Daoy (cell line): ENCODE measurements at regions not wholly inside any gene's neighbourhood (a gene's known extent, or its start where the extent isn't known, plus 50 kb on each side); places are given as distances from the start of the nearest gene placed in this dataset.

Experiments
- DNase-seq: peaks from one replicate; pipeline ENCODE4 v3.0.0-alpha.2; 2015; ENCODE audit warnings: low read depth

DNA sequence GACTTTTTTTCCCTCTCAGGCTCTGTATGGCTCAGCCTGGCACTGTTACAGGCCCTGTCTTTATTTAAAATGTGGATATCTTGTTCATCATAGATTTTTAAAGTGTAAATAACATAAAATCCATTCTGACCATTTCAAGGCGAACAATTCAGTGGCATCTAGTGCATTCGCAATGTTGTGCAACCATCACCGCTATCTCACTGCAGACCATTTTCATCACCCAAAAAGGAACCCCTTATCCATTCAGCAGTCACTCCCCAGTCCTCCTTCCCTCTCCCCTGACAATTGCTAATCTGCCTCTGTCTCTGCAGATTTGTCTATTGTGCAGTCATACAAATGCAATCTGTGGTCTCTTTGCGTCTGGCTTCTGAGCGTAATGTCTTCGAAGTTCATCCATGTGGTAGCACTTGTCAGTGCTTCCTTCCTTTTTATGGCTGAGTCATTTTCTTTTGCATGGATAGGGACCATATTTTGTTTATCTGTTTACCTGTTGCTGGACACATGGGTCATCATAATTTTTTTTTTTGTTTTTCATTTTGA, 148.8 kb upstream of the LHX5 start:
- DNase-seq: no peak

DNA sequence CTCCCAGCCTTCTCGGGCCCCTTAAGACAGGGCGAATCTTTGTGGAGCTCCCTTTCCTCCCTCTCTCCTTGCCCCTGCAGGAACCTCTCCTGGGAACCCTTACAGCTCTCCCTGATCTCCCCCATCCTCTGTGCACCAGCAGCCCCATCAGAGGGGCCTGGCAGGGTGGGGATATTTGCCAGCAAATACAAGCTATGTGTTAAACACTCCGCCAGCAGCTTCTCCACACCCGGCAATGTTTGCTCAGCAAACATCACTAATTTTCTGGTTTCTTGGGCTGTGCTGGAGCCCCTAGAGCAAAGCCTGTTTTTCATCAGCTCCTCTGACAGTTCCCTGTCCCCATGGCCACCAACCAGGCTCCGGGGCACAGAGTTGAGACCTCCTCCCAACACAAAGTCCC, 147.5 kb upstream of the LHX5 start:
- DNase-seq: no peak

DNA sequence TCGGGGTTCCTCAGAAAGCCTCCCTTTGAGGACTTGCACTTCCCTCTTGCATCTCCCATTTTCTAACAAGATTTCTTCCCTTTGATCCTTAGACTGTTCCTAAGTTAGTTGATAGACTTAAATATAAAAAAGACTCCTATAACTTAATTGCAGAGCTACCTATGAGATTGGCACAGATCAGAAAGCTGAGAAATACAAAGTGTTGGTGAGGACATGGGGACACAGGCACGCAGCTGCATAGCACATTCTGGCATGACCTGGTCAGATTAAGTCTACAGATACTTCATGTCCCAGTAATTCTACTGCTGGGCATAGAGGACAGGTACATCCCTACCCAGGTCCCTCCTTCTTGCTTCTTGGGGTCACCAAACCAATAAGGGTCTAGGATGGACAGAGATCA, 141.7 kb upstream of the LHX5 start:
- DNase-seq: no peak

DNA sequence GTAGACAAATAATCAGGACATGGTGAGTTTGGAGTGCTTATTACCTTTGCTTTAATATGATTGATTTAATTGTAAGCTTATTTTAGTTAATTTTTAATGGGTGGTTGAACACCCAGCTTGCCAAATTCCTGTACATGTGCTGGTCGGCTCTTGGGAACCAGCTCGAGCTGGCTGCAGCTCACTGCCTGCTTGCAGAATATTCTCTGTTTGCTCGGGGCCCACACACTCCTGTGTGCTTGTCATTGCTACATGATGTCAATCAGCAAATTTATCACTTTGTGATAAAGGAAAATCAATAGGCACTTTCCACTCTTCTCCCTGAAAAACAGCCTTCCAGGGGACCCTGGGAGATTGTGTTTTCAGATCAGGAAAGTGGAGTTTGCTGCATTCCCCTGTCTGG, 141.1 kb upstream of the LHX5 start:
- DNase-seq: no peak

DNA sequence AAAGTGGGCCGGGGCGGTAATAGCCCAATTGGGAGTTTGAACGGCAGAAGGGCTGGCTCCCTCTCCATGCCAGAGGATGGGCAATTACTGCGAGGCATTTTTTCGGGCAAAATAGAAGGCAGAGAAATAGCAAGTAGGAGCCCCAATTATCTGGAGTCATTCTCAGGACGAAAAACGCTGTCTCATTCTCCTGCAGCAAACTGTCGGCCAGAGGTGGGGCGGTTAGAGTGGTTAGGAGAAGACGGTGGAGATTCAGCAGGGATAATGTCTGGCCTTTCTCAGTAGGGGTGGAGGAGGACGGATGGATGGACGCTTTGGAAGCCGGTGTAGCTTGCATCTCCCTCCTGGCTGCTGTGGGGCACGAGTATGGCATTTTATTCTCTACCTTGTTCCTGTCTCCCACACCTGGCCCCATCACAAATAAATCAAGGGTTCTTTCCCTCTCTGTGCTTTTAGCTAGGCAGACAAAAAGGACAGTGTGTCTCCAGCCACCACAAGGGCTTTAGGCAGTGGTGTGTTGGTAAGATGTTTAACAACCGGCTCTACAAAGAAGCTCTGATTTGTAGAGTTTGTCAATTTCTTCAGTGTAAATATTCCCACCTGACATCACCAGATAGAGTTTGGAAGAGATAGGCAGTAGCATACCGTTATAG, 140.5 kb upstream of the LHX5 start:
- no peak for DNase-seq

DNA sequence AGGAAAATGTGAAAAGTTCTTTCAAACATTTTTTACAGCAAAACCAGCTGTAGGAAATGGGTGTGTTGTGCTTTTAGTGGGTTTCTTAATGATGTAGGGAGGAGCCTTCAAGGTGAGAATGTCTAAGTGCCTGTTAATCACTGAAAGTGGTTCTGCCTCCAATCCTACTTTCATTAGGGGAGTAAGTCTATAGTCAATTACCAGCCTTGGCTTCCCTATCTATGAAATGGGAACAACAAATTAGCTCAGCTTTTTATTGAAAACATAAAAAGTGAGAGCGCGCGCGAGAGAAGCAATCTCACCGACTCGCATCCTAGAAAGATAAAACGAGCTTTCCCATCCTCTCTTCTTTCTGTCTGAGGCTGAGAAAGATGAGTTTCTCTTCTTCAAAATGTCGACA, 140.0 kb upstream of the LHX5 start:
- no peak for DNase-seq

DNA sequence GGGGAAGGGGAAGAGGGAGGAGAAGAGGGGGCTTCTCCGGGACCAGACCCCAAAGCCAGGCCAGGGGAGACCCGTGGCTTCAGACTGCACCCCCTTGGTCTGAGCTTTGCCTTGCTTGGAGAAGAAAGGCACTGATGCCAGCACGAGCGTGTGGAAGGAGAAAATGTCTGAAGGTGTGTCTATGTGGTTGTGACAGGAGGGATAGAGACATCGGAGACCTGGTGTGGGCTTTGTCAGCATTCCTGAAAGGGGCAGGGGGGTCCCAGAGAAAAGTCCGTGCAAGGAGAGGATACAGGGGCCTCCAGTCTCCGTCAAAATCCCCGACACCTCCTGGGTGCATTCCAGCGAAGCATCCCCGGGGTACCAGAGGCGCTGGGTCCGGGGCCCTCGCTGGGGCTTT, 139.0 kb upstream of the LHX5 start:
- DNase-seq: no peak

DNA sequence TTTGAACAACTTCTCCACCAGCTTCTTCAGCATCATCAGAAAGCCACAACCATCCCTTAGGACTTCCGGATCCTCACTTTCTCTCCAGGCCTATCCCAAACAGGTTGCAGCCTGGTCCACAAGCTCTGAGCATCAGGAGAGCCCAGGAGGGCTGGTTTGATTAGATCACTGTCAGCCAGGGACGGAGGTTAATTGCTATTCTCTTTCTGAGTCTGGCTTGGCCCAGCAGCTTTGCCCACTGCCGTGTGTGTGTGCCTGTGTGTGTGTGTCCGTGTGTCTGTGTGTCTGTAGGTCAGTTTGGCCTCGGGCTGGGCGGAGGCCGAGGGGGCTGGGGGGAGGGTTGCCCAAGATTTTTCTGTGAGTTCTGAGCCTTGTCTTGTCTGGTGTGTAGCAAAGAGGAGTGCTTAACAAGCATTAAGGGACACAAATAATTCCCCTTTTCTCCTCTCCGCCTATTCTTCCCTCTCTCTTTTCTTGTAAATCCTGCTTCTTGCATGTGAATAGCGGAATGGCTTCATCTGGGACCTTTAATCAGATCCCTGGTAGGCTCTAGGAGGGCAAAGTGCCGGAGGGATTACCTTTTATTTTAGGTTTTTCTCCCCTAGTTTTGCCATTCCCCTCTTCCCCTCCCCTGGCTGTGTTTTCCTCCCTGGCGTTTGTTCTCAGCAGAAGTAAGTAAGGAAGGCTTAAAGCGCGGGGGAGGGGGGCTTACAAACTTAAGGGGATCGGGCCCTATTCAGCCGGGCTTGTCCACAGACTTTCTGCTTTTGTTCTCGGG, 138.2 kb upstream of the LHX5 start:
- DNase-seq: no peak

DNA sequence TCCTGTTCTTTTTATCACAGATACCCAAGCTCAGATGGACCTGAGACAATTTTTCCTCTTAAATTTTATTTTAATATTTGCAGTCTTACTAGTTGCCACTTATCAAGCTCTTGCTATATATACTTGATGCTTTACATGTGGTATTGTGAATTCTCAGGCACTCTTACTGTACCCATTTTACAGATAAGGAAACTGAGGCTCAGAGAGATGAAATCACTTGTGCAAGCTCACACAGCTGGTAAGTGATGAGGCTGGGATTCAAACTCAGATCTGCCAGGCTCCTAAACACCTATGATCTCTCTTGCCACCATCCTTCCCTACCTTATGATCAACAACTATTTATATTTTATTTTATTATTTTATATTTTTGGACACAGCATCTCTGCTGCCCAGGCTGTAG, 133.0 kb upstream of the LHX5 start:
- no peak for DNase-seq

DNA sequence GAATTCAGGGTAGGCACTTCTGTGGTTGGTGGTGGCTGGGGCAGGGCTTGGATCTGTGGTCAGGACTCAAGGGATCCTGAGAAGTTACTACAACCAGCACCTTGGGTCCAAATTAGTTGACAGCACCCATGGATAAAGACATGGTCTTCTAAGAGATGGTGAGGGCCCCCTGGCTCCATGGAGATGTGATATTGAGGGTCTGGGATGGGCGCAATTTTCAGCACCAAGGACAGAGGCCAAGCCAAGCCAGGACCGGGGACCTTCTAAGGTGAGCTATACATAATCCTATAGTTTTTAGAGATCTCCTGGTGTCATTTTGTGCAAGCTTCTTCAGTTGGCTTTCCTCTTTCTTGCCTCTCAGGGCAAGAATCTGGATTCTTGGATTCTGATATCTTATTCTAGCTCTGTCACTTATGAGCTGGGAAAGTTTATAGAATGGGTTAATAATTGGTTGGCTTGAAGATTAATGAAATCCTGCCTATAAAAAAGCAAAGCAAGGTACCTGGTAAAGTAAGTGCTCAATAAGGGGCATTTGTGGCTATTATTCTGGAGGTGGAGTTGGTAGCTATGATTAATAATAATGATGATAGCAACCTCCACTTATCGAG, 130.1 kb upstream of the LHX5 start:
- DNase-seq: peak; percentile 32

DNA sequence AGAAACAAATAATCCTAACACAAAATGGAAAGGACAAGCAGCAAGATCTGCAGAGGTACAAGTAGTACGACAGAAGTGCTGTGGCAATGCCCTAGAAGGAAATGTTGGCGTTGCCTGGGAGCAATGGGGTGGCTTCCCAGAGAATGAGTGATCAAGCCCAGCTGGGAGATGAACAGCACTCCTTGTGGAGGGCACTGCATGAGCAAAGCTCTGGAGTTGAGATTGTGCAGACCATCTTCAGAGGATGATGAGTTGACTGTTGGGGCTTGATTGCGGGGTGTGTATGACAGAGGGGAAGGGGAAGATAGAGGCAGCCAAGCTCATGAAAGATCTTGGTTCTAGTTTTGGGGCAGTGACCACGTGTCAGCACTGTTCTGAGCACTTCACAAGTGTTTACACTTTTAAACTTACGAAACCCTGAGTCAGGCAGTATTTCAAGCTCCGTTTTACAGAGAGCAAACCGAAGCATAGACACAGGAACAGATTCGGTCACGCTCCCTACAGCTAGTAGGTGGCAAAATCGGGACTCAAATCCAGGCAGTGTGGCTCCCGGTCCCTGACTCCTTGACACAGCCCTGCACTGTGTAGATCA, 127.2 kb upstream of the LHX5 start:
- no peak for DNase-seq

DNA sequence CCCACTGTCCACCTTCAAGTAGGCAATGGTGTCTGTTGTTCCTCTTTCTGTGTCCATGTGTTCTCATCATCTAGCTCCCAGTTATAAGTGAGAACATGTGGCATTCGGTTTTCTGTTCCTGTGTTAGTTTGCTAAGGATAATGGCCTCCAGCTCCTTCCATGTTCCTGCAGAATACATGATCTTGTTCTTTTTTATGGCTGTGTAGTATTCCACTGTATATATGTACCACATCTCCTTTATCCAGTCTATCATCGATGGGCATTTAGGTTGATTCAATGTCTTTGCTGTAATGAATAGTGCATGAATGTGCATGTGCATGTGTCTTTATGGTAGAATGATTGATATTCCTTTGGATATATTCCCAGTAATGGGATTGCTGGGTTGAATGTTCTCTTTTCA, 123.3 kb upstream of the LHX5 start:
- DNase-seq: no peak

DNA sequence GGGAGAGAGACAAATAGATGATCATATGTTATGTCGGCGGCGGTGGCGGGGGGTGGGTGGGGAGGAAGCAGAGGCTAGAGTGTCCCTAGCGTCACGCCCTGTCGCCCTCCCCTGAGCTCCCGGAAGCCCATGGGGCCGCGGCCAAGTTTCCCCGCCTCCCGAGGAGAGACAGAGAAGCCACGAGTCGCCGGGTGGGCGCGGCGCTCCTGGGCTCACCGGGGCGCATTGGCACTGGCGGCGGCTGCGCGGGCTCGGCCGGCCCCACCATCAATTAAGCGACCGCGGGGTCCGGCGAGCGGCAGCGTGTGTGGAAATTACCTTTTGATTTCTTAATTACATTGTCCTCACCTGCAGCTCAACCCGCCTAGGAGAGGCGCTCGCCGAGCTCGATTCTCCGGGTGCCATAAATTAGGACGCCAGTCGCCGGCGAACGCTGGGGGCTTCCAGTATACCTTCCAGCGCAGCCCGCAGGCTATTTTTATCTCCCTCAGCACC, 119.9 kb upstream of the LHX5 start:
- peak; percentile 84 for DNase-seq

DNA sequence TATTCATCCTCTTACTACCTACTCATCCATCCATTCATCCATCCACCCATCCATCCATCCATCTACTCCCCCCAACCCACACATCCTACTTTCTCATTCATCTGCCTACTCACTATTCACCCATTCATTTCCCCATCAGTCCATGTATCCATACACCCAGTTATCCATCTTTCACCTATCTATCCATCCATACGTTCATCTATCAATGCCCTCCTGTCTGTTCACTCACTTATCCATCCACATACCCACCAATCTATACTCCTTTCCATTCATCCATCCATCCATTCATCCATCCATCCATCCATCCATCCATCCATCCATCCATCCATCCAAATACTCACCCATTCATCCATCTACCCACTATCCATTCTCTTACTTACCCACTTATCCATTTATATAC, 117.8 kb upstream of the LHX5 start:
- no peak for DNase-seq

DNA sequence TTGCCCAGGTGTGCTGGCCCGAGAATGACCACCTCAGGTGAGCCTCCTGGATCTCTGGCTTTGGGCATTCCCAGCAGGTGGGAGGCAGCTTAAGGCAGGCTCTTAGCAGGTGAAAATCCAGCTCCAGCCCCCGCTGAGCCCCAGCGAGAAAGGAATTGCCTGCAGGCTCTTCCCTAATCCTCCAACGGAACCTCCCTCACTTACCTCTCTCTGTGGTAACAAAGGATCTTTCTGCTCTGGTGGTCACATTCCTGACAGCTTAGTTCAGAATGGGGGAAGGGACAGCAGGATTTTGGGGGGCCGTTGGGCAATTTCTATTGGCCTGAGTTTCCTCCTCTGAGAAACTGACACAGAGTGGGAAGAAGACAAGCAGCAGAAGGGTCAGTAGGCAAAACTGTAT, 116.0 kb upstream of the LHX5 start:
- peak; percentile 41 for DNase-seq

DNA sequence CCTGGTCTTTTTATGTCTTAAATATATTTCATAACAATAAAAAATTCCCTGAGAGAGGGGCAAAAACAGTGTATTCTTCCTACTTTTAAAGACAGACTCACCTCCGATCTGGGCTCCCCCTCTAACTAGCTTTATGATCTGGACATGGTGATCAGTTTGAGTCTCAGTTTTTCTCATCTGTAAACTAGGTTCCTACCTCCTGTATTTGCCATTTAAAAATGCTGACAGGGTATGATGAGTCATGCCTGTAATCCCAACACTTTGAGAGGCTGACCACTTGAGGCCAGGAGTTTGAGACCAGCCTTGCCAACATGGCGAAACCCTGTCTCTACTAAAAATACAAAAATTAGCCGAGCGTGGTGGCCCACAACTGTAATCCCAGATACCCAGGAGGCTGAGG, 114.8 kb upstream of the LHX5 start:
- DNase-seq: peak; percentile 60

DNA sequence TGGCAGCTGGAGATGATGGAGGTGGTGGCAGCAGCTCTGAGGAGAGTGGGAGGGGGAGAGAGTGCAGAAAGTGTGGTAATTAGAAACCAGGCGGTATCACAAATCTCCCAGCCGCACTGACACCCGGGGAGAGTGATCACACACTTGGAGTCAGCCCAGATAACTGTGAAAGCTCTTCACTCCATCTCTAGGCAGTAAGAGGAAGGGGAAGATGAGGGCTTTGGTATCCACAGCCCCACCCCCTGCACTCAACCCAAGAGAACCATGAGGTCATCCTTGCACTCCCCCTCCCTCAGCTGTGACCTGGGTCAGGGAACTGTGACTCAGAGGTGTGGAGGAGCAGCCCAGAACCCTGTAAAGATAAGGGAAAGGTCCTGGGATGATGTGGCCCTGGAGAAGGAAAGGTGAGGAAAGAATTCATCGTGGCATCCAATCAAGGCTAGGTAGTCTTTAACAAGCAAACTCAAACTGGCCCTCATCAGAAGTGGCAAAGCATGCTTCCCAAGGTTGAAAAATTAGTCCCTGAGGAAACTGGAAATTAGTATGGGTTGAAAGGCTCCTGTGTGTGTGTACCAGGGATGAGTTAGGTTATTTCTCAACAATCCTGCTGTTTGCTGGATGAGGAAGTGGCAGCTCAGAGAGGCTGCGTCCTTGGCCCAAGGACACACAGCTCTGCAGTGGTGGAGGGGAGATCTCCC, 111.0 kb upstream of the LHX5 start:
- DNase-seq: peak; percentile 92

DNA sequence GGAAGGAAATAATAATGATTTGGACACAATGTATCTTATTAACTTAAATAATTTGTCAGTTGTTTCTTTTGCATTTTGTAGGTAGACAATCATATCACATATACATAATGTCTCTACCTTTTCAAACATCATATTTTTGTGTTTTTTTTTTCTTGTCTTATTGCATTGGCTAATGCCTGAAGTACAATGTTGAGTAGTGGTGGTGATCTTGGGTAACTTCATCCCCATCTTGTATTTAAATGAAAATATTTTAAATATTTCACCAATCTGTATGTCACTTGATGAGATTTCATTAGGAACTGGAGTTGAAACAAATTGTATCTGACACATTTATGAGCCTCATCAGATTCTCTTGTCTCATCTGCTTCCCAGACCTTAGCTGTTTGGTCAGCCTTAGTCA, 109.7 kb upstream of the LHX5 start:
- DNase-seq: no peak

DNA sequence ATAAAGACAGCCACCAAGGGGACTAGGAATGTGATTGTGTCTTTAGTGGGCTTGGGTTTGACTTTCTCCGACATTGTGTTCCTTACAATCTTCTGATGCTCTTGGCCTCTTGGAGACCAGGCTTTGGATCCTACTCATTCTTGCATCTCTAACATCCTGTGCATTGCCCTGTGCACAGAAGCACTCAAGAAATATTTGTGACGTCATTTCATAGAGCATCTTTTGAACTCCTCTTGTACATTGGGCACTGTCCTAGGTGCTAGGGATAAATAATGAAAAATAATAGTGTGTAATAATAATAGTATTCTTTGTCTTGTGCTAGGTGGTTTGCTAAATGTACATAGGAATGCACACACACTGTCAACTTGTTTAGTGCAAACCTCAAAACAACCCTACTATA, 108.8 kb upstream of the LHX5 start:
- no peak for DNase-seq

DNA sequence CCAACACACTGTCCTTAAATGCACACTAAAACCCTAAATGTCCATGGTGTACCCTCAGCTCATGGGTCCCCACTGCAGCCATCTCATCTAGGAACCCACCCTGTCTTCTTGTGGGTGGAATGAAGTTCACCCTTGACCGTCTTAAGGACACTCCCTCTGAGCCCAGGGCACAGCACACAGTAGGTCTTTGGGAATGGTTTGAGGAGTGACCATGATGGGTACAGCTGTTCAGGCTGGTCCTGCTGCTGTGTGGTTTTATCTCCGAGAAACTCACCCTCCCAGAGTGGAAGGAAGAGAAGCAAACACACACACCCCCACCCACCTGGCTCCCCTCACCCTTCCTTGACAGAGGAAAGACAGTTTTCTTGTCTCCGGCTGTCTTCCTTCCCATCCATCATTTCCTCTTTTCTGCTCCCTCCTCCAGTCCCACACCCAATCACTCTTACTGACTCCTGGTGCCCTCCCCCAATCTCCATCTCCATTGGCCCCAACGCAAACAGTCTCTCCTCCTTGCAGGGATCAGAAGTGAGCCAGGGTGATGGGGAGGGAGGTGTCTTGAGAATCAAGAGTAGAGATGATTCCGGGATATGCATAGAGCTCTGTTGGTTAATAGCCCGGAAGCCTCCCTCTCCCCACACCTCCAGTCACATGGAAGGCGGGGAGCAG, 105.9 kb upstream of the LHX5 start:
- DNase-seq: no peak

DNA sequence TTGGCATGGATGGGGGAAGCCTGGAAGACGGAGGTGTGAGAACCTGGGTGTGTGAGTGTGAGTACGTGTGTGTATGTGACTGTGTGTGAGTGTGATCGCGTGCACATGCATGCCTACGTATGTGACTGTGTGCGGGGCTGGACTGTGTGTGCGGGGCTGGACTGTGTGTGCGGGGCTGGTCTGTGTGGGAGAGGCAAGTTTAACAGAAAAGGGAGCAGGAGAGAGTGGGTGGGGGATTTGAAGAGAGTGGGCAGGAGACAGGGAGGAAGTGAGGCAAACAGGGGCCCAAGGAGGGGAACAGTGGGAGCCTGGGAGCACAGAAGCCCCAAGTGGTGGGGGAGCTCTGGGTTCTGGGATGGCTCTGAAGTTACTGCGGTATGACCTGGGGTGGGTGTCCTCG, 103.7 kb upstream of the LHX5 start:
- DNase-seq: no peak
